ENCODE measurements at regions not wholly inside any gene's neighbourhood (a gene's known extent, or its start where the extent isn't known, plus 50 kb on each side); places are given as distances from the start of the nearest gene placed in this dataset.

DNA sequence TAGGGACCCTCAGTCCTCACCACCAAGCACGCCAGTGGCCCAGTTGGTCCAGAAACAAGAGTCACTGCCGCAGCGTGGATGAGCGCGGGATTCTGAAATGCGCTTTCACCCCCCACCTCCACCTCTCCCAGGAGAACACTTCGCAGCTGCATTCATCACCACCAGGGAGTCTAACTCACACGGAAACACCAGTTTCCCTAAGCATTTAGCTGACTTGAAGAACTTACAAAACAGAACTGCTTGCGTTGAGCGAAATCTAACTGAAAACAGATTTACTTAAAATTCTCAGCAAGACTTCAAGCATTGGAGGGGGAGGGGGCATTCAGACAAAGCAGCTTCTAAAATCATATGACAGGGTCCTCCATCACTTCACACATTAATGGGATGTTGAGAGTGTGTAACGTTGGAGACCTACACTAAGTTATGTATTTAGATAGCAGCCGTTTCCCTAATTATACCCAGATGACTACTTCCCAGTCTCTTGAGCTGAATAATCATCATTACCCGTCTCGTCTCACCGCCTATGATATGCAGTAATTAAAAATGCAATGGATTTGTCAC is 258.2 kb upstream of the IRS2 start:
- H3K4me2 ChIP-seq = no peak overlapping the region
- no peak overlapping the region for H2AFZ ChIP-seq (ENCODE audit: low read depth)
- H3K4me1 ChIP-seq (ENCODE audit: control insufficient read depth in 1 of 2, insufficient read depth in 2 of 2, low read depth in 1 of 2, low read length in 1 of 2) = no peaks in the 10 kb centered on the region; a peak in 1 of 4 replicates
- WGBS (ENCODE audit: low lambda C conversion rate) = 84% methylated on average over 15 of the region's 15 CpGs
- no peaks in the 10 kb centered on the region for H3K27me3 ChIP-seq (ENCODE audit: insufficient read depth)
- TF ChIP-seq RXRA (IDR thresholded peaks at IDR 0.05; ENCODE audit: borderline replicate concordance, low read depth) (no peak), YY1 (IDR thresholded peaks at IDR 0.05; ENCODE audit: low read depth) (no peak), RAD21 (IDR thresholded peaks at IDR 0.05; ENCODE audit: low read length) (no peak), POLR2AphosphoS5 (IDR thresholded peaks at IDR 0.05; ENCODE audit: low read depth, low read length) (no peak), MAX (IDR thresholded peaks at IDR 0.05; ENCODE audit: low read depth) (no peak), FOXJ3 (CRISPR knock-in tag; IDR thresholded peaks at IDR 0.05) (no peak), GABPA (IDR thresholded peaks at IDR 0.05; ENCODE audit: low read depth) (no peak), TCF12 (IDR thresholded peaks at IDR 0.05) (no peak), TEAD4 (IDR thresholded peaks at IDR 0.05; ENCODE audit: borderline replicate concordance, insufficient read depth) (no peak), NFIC (IDR thresholded peaks at IDR 0.05; ENCODE audit: borderline replicate concordance) (no peak), JUND (IDR thresholded peaks at IDR 0.05) (no peak), EZH2phosphoT487 (IDR thresholded peaks at IDR 0.05; ENCODE audit: borderline replicate concordance, low read depth) (no peak), PBX3 (IDR thresholded peaks at IDR 0.05) (no peak), FOXM1 (IDR thresholded peaks at IDR 0.05; ENCODE audit: low read depth) (no peak)
- TF ChIP-seq, protein P1, sequence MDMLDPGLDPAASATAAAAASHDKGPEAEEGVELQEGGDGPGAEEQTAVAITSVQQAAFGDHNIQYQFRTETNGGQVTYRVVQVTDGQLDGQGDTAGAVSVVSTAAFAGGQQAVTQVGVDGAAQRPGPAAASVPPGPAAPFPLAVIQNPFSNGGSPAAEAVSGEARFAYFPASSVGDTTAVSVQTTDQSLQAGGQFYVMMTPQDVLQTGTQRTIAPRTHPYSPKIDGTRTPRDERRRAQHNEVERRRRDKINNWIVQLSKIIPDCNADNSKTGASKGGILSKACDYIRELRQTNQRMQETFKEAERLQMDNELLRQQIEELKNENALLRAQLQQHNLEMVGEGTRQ (IDR thresholded peaks at IDR 0.05; ENCODE audit: borderline replicate concordance, low read depth, low read length) = no peak
- TF ChIP-seq, protein P2, sequence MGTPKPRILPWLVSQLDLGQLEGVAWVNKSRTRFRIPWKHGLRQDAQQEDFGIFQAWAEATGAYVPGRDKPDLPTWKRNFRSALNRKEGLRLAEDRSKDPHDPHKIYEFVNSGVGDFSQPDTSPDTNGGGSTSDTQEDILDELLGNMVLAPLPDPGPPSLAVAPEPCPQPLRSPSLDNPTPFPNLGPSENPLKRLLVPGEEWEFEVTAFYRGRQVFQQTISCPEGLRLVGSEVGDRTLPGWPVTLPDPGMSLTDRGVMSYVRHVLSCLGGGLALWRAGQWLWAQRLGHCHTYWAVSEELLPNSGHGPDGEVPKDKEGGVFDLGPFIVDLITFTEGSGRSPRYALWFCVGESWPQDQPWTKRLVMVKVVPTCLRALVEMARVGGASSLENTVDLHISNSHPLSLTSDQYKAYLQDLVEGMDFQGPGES (IDR thresholded peaks at IDR 0.05; ENCODE audit: low read depth, low read length) = no peak
- no peak overlapping the region for H3K27ac ChIP-seq (ENCODE audit: low read depth in 2 of 2, low read length in 1 of 2)
- H3K9me2 ChIP-seq = no peaks in the 10 kb centered on the region
- H3K4me3 ChIP-seq (ENCODE audit: low read depth in 2 of 2, low read length in 1 of 2) = no peak overlapping the region
- no peaks in the 10 kb centered on the region for H3K36me3 ChIP-seq (replicated peaks in 1 of 2; ENCODE audit: control insufficient read depth in 1 of 2, insufficient read depth in 2 of 2, low read length in 1 of 2)
- POLR2A ChIA-PET = no interaction called here
- DNase-seq = peak; percentile 18
- H3K9me3 ChIP-seq = no peaks in the 10 kb centered on the region
- CTCF ChIA-PET = interaction anchor here (0.8 to 1.5 kb wide), 2 partner anchors 9 to 12 kb away, joined by 4 to 5 read pairs; no protein-coding TSS in a partner anchor
- H4K20me1 ChIP-seq (ENCODE audit: insufficient read depth) = no peaks in the 10 kb centered on the region
- H3K79me2 ChIP-seq (ENCODE audit: insufficient read depth) = no peaks in the 10 kb centered on the region
- H3K9ac ChIP-seq = no peak overlapping the region
- no peaks in the 10 kb centered on the region for H3F3A ChIP-seq (replicated peaks; ENCODE audit: insufficient read depth)
